GM18951 (cell line): ENCODE measurements at regions not wholly inside any gene's neighbourhood (a gene's known extent, or its start where the extent isn't known, plus 50 kb on each side); places are given as distances from the start of the nearest gene placed in this dataset.

Experiments used
- POLR2A ChIP-seq: IDR thresholded peaks from 4 replicates; pipeline ENCODE4 v1.6.1; 2011; ENCODE audit warnings: mild to moderate bottlenecking; ENCODE audit not compliant: insufficient read length, insufficient read depth; ENCODE audit errors: extremely low read depth
- in situ Hi-C: fragments of 300-500 bp; cut with MboI; formaldehyde crosslinking; loops from one replicate; pipeline ENCODE4 v1.12.0; 2022; ENCODE audit warnings: low sequenced_read_pairs, mixed read lengths, inconsistent platforms; ENCODE audit not compliant: unreplicated experiment

- no peak for TF ChIP-seq POLR2A
- in situ Hi-C loops = no loop called here
Observed at GRCh38 chr13:73248711-73249580, 190.1 kb downstream of the KLF5 start.

GRCh38 chr13:73248154-73248553, 189.3 kb downstream of the KLF5 start:
- in situ Hi-C loops = no loop called here
- no peak for TF ChIP-seq POLR2A

- TF ChIP-seq POLR2A = no peak
- in situ Hi-C loops = no loop called here
Observed at GRCh38 chr13:73245246-73245645, 186.4 kb downstream of the KLF5 start.

- in situ Hi-C loops = no loop called here
- no peak for TF ChIP-seq POLR2A
Observed at GRCh38 chr13:73244467-73244866, 185.7 kb downstream of the KLF5 start.

GRCh38 chr13:73242515-73243015, 183.8 kb downstream of the KLF5 start:
- in situ Hi-C loops = no loop called here
- no peak for TF ChIP-seq POLR2A

- no peak for TF ChIP-seq POLR2A
- in situ Hi-C loops = no loop called here
Observed at GRCh38 chr13:73240193-73240592, 181.4 kb downstream of the KLF5 start.

GRCh38 chr13:73235385-73235784, 176.6 kb downstream of the KLF5 start:
- TF ChIP-seq POLR2A = no peak
- in situ Hi-C loops = no loop called here

GRCh38 chr13:73231471-73231870, 172.7 kb downstream of the KLF5 start:
- no peak for TF ChIP-seq POLR2A
- in situ Hi-C loops = no loop called here

GRCh38 chr13:73230716-73231115, 171.9 kb downstream of the KLF5 start:
- TF ChIP-seq POLR2A = no peak
- in situ Hi-C loops = no loop called here

GRCh38 chr13:73228546-73228945, 169.7 kb downstream of the KLF5 start:
- no peak for TF ChIP-seq POLR2A
- in situ Hi-C loops = no loop called here

- no peak for TF ChIP-seq POLR2A
- in situ Hi-C loops = no loop called here
Observed at GRCh38 chr13:73225990-73226389, 167.2 kb downstream of the KLF5 start.

GRCh38 chr13:73224703-73225102, 165.9 kb downstream of the KLF5 start:
- no peak for TF ChIP-seq POLR2A
- in situ Hi-C loops = no loop called here

GRCh38 chr13:73223372-73223781, 164.6 kb downstream of the KLF5 start:
- in situ Hi-C loops = no loop called here
- TF ChIP-seq POLR2A = no peak

GRCh38 chr13:73222627-73223305, 164.0 kb downstream of the KLF5 start:
- in situ Hi-C loops = no loop called here

More at GRCh38 chr13:73222627-73223305, 164.0 kb downstream of the KLF5 start:
- no peak for TF ChIP-seq POLR2A
